ENCODE measurements at regions not wholly inside any gene's neighbourhood (a gene's known extent, or its start where the extent isn't known, plus 50 kb on each side); places are given as distances from the start of the nearest gene placed in this dataset.

- H3K4me3 ChIP-seq (replicated peaks in 1 of 3; ENCODE audit: low read depth in 2 of 3, low read length in 3 of 3): no peak overlapping the region
- H4K20me1 ChIP-seq (ENCODE audit: insufficient read depth, low read length): no peaks in the 10 kb centered on the region
- peaks cover 4 to 6% (median 5%) of the 10 kb centered on the region in 7 donors for H3K9me3 Mint-ChIP-seq
- no peak overlapping the region for H3K27ac Mint-ChIP-seq
- DNase-seq: no peak
- no peaks in the 10 kb centered on the region for H3K4me1 Mint-ChIP-seq
- no peak overlapping the region for H3K4me3 Mint-ChIP-seq
- H3K27me3 ChIP-seq (ENCODE audit: control insufficient read depth in 2 of 2, insufficient read depth in 2 of 2, low read length in 2 of 2): no peaks in the 10 kb centered on the region
- intact Hi-C loops (cut with micrococcal nuclease): no loop called here
- TF ChIP-seq, protein P1, sequence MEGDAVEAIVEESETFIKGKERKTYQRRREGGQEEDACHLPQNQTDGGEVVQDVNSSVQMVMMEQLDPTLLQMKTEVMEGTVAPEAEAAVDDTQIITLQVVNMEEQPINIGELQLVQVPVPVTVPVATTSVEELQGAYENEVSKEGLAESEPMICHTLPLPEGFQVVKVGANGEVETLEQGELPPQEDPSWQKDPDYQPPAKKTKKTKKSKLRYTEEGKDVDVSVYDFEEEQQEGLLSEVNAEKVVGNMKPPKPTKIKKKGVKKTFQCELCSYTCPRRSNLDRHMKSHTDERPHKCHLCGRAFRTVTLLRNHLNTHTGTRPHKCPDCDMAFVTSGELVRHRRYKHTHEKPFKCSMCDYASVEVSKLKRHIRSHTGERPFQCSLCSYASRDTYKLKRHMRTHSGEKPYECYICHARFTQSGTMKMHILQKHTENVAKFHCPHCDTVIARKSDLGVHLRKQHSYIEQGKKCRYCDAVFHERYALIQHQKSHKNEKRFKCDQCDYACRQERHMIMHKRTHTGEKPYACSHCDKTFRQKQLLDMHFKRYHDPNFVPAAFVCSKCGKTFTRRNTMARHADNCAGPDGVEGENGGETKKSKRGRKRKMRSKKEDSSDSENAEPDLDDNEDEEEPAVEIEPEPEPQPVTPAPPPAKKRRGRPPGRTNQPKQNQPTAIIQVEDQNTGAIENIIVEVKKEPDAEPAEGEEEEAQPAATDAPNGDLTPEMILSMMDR (IDR thresholded peaks at IDR 0.05): no peak
- WGBS (ENCODE audit: insufficient coverage): 84% methylated on average over 4 of the region's 11 CpGs
- no peaks in the 10 kb centered on the region for H3K36me3 Mint-ChIP-seq
- H2AFZ ChIP-seq (ENCODE audit: insufficient read depth, low read depth, low read length, poor library complexity, severe bottlenecking): no peak overlapping the region
- no peaks in the 10 kb centered on the region for H3K36me3 ChIP-seq (replicated peaks in 1 of 2; ENCODE audit: control insufficient read depth in 1 of 2, insufficient read depth in 2 of 2, low read length in 2 of 2)
- H3K9ac ChIP-seq (ENCODE audit: insufficient read depth, low read length, poor library complexity, severe bottlenecking): no peak overlapping the region
- H3K4me2 ChIP-seq (replicated peaks; ENCODE audit: extremely low read depth, low read length, poor library complexity, severe bottlenecking): no peak overlapping the region
- H3K4me1 ChIP-seq (ENCODE audit: control insufficient read depth in 1 of 2, insufficient read depth in 2 of 2, low read length in 2 of 2): no peaks in the 10 kb centered on the region
- H3K27ac ChIP-seq (ENCODE audit: low read depth in 1 of 2, low read length in 2 of 2): no peak overlapping the region
- no peaks in the 10 kb centered on the region for H3K79me2 ChIP-seq (ENCODE audit: insufficient read depth, low read length)
- H3K9me3 ChIP-seq (replicated peaks in 1 of 2; ENCODE audit: control insufficient read depth in 1 of 2, insufficient read depth in 1 of 2, low read length in 2 of 2): peaks cover 0 to 7% of the 10 kb centered on the region in 2 donors
- H3K27me3 Mint-ChIP-seq (ENCODE audit: low read depth in 3 of 3): peaks cover 0 to 2% (median 1%) of the 10 kb centered on the region in 3 donors
These were observed 188.0 kb upstream of the SLC24A3 start for GRCh38 chr20:19024296-19025035.

GRCh38 chr20:19025430-19026120, 186.9 kb upstream of the SLC24A3 start:
- 83% methylated on average over 5 of the region's 5 CpGs for WGBS (ENCODE audit: insufficient coverage)
- peak overlapping the region in 1 of 7 donors; percentile 40 for H3K27ac Mint-ChIP-seq
- intact Hi-C loops (cut with micrococcal nuclease): no loop called here
- no peak overlapping the region for H3K4me2 ChIP-seq (replicated peaks; ENCODE audit: extremely low read depth, low read length, poor library complexity, severe bottlenecking)
- H3K9me3 ChIP-seq (replicated peaks in 1 of 2; ENCODE audit: control insufficient read depth in 1 of 2, insufficient read depth in 1 of 2, low read length in 2 of 2): peaks cover 0 to 7% of the 10 kb centered on the region in 2 donors
- no peaks in the 10 kb centered on the region for H3K27me3 ChIP-seq (ENCODE audit: control insufficient read depth in 2 of 2, insufficient read depth in 2 of 2, low read length in 2 of 2)
- peaks cover 0 to 1% (median 0%) of the 10 kb centered on the region in 3 donors for H3K27me3 Mint-ChIP-seq (ENCODE audit: low read depth in 3 of 3)
- no peaks in the 10 kb centered on the region for H3K79me2 ChIP-seq (ENCODE audit: insufficient read depth, low read length)
- H2AFZ ChIP-seq (ENCODE audit: insufficient read depth, low read depth, low read length, poor library complexity, severe bottlenecking): no peak overlapping the region
- no peaks in the 10 kb centered on the region for H3K36me3 Mint-ChIP-seq
- H3K9me3 Mint-ChIP-seq: peaks cover 4 to 6% (median 5%) of the 10 kb centered on the region in 7 donors
- TF ChIP-seq, protein P1 (IDR thresholded peaks at IDR 0.05): no peak
- no peaks in the 10 kb centered on the region for H3K4me1 Mint-ChIP-seq
- no peaks in the 10 kb centered on the region for H3K36me3 ChIP-seq (replicated peaks in 1 of 2; ENCODE audit: control insufficient read depth in 1 of 2, insufficient read depth in 2 of 2, low read length in 2 of 2)
- no peaks in the 10 kb centered on the region for H3K4me1 ChIP-seq (ENCODE audit: control insufficient read depth in 1 of 2, insufficient read depth in 2 of 2, low read length in 2 of 2)
- no peak overlapping the region for H3K4me3 Mint-ChIP-seq
- H4K20me1 ChIP-seq (ENCODE audit: insufficient read depth, low read length): no peaks in the 10 kb centered on the region
- H3K4me3 ChIP-seq (replicated peaks in 1 of 3; ENCODE audit: low read depth in 2 of 3, low read length in 3 of 3): no peak overlapping the region
- H3K27ac ChIP-seq (ENCODE audit: low read depth in 1 of 2, low read length in 2 of 2): no peak overlapping the region
- H3K9ac ChIP-seq (ENCODE audit: insufficient read depth, low read length, poor library complexity, severe bottlenecking): no peak overlapping the region
- no peak for DNase-seq

All from CD14-positive monocyte (primary cell).